GM21786 (cell line): ENCODE measurements at regions not wholly inside any gene's neighbourhood (a gene's known extent, or its start where the extent isn't known, plus 50 kb on each side); places are given as distances from the start of the nearest gene placed in this dataset.
"Not testable (repeated sequence)": the region's sequence is repeated elsewhere in the genome, so short reads cannot be mapped to it uniquely, and the experiment has no call there.

Source experiments
- ATAC-seq: cut with Tn5 transposase; IDR thresholded peaks from one replicate; pipeline ENCODE4 v1.9.1; 2021; ENCODE audit not compliant: unreplicated experiment

- ATAC-seq, result no peak
These were observed 2476.7 kb downstream of the PCDH9 start for GRCh38 chr13:64753233-64754000.

- ATAC-seq, result no peak
These were observed 2480.8 kb downstream of the PCDH9 start for GRCh38 chr13:64749301-64749700.

- ATAC-seq, result no peak
These were observed 2483.3 kb downstream of the PCDH9 start for GRCh38 chr13:64746845-64747244.

DNA sequence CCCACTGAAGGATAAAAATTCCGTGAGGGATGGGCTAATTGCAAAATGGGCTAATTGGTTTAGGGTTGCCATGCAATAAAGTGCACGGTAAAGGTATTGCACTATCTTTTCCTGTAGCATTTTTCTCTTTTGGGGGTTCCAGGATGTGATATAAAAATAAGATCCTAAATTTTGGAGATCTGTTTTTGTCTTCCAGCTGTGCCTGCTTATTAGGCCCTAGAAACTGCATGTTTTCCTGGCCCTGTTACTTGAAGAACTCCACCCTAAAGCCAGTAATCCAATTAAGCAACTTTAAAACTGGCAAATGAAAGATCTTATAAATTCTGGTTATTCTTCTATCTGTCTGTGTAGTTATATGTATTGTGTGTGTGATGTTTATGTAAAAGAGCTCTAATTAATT lies 2489.6 kb downstream of the PCDH9 start:
- no peak for ATAC-seq

- ATAC-seq, result no peak
These were observed 2504.6 kb downstream of the PCDH9 start for GRCh38 chr13:64725492-64725891.

DNA sequence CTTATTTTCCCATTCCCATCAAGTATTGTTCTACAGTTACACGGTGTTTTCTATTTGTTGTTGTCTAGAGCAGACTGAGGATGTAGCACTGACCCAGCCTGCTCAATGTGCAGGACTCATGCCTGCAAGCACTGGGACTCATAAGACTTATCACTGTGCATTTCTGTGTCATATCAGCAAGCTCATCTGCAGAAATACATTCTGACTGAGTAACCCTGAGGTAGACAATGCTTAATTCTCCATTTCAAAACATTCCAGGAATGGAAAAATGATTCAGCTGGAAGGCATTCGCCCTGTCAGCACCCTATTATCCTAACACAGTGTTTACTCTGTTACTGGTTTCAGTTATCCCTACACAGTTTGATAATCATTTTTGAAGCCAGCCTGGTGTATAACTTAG lies 2506.4 kb downstream of the PCDH9 start:
- ATAC-seq, result no peak

GRCh38 chr13:64718116-64718515 lies 2512.0 kb downstream of the PCDH9 start:
- ATAC-seq, result no peak

- no peak for ATAC-seq
These were observed 2513.2 kb downstream of the PCDH9 start for GRCh38 chr13:64716936-64717335.

DNA sequence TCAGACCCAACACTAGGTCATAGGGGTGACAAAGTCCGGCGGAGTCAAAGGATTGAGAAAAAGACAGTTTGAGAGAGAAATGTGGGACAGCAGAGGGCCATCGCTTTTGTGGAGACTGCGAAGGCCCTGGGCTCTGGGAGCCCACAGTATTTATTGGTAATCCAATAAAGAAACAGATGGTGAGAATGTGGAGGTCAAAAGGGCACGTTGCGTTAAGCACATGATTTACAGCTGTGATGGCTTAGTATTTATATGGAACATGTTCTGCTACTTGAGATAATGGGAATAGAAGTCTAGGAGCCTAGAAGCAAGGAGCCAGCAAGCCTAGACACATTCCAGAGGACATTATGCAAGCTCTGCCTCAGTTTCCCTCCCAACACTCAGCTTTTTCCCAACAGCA lies 2521.1 kb downstream of the PCDH9 start:
- ATAC-seq, result no peak

DNA sequence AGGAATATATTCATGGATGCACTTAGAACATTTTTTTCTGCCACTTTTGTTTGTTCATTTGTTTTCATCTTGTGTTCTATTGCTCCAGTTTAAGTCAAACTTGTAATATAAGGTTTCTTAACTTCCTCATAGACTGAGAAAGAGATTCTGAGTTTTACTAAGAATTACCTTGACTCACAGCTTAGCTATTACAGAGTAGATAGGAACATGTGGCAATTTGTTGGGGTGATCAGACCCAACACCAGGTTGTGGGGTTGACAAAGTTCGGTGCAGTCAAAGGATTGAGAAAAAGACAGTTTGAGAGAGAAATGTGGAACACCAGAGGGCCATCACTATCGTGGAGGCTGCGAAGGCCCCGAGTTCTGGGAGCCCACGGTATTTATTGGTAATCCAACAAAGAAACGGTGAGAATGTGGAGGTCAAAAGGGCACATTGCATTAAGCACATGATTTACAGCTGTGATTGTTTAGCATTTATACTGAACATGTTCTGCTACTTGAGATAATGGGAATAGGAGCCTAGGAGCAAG lies 2526.0 kb downstream of the PCDH9 start:
- no peak for ATAC-seq

DNA sequence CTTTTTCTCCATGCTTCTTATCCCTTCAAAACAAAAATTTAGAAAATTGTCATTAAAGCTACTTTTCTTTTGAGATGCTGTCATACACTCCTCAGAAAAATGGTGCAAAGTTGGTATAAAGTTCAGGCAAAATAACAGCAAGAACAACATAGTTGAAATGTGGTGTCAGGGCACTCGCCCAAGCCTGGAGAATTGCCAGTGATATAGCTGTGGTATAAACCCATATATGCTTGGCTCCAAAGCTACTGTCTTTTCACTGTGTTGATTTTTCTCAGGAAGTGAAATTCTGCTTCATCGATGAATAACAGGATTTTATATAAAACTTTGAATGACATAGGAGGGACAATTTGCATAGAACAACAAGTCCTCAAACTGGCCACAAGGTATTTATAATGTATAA lies 2532.9 kb downstream of the PCDH9 start:
- ATAC-seq, result no peak

GRCh38 chr13:64688893-64689677 lies 2541.1 kb downstream of the PCDH9 start:
- ATAC-seq, result no peak

- not testable (repeated sequence) for ATAC-seq
These were observed 2543.6 kb downstream of the PCDH9 start for GRCh38 chr13:64686536-64686935.

GRCh38 chr13:64684685-64685431 lies 2545.3 kb downstream of the PCDH9 start:
- no peak for ATAC-seq

GRCh38 chr13:64684108-64684507 lies 2546.0 kb downstream of the PCDH9 start:
- ATAC-seq, result no peak

GRCh38 chr13:64680739-64681138 lies 2549.4 kb downstream of the PCDH9 start:
- no peak for ATAC-seq

GRCh38 chr13:64675255-64675892 lies 2554.8 kb downstream of the PCDH9 start:
- ATAC-seq, result no peak

GRCh38 chr13:64674126-64674525 lies 2556.0 kb downstream of the PCDH9 start:
- no peak for ATAC-seq

DNA sequence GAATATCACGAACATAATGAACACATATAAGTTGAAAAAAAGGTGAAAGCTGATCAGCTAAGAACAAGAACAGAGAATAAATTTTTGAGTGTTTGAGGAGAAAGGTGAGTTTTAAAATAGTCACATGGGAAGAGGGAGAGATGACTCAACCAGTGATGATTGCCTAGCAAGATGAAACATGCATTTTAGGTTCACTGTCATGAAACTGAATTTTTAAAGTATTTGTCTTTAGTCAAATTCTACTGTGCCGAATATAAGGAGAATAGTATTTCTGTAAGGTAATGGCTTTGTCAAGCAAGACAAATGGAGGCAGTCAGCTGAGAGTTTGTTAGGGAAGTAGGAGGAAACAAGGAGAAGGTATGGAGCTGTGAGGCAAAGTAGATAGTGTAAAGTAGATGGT lies 2557.4 kb downstream of the PCDH9 start:
- ATAC-seq, result no peak

DNA sequence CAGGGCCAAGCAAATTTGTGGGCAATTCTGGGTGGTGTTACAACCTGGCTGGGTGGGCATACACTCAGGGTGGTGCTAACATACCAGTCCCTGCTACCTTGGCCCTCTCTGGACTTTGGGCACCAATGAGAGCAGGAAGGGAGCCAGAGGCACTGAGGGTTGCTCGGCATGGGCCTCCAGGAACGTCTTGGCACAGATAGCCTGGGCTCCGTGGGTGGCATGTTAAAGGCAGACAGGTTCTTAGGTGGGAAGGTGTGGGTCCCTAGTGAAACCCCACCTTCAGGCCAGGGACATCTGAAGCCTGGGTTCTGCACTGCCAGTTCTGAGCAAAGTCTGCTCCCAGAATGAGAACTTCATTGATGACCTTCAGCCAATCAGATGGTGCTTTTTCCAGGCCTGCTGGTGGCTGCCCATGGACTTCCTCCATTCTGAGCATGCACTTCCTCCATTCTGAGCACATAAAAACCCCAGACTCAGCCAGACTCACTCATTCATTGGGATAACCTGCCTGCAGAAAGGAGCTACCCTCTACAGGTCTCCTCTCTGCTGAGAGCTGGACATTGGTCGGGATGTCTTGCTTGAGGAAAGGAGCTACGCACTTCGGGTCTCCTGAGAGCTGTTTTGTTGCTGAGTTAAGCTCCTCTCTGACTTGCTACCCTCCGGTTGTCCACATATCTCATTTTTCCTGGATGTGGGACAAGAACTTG lies 2567.1 kb downstream of the PCDH9 start:
- ATAC-seq, result no peak
